ENCODE measurements at regions not wholly inside any gene's neighbourhood (a gene's known extent, or its start where the extent isn't known, plus 50 kb on each side); places are given as distances from the start of the nearest gene placed in this dataset.

GRCh38 chr15:93683651-93684050 lies 547.7 kb upstream of the MCTP2 start:
- Histone ChIP-seq H3K36me3 (no peaks in the 10 kb centered on the region), H3K27me3 (no peaks in the 10 kb centered on the region), H3K27ac (no peak overlapping the region), H3K4me3 (no peak overlapping the region), H3K9me3 (peaks cover 10 to 22% of the 10 kb centered on the region in 2 donors), H3K4me1 (no peaks in the 10 kb centered on the region)
- DNase-seq (ENCODE audit: low spot score in 2 of 2) = no peak
- TF ChIP-seq CTCF (IDR thresholded peaks at IDR 0.05) = no peak
- intact Hi-C loops (cut with DNase I) = loop anchor here (10.0 kb wide), 1 partner anchor 81 kb away; no protein-coding TSS in a partner anchor

DNA sequence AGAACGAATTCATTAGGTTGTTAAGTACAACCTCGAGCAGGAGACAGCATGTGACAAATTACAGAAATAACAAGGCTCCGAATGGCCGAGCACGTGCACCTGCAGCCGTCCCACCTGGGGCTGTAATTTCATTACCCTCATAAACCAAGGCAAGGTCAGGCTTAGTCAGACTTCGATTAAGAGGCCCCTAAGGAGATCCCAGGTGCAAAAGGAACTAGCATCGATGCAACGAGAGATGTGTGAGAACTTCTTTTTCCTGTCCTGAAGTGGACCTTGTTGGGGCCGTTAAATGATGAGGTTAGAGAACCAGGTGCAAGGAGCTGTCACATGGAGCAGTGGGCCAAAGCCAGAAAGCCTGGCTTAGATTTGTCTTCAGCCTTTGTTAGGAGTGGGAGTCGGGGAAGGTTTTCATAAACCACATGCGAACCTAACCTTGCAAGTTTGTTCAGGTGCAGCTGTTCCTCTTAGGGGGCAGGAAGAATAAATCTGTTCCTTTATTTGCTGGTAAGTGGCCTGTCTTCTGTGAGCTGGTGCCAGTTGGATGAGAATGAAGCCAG lies 559.9 kb upstream of the MCTP2 start:
- TF ChIP-seq CTCF (IDR thresholded peaks at IDR 0.05) = no peak
- H3K36me3 ChIP-seq = no peaks in the 10 kb centered on the region

GRCh38 chr15:93670931-93671330 lies 560.4 kb upstream of the MCTP2 start:
- Histone ChIP-seq H3K9me3 (no peaks in the 10 kb centered on the region), H3K36me3 (no peaks in the 10 kb centered on the region), H3K4me1 (no peaks in the 10 kb centered on the region), H3K27me3 (no peaks in the 10 kb centered on the region), H3K27ac (no peak overlapping the region), H3K4me3 (no peak overlapping the region)
- intact Hi-C loops (cut with DNase I) = no loop called here
- no peak for TF ChIP-seq CTCF (IDR thresholded peaks at IDR 0.05)
- no peak for DNase-seq (ENCODE audit: low spot score in 2 of 2)

More for the DNA sequence above, 559.9 kb upstream of the MCTP2 start:
- H3K27ac ChIP-seq = no peak overlapping the region
- DNase-seq (ENCODE audit: low spot score in 2 of 2) = no peak
- no peak overlapping the region for H3K4me3 ChIP-seq
- intact Hi-C loops (cut with DNase I) = no loop called here
- H3K9me3 ChIP-seq = no peaks in the 10 kb centered on the region
- no peaks in the 10 kb centered on the region for H3K4me1 ChIP-seq
- H3K27me3 ChIP-seq = no peaks in the 10 kb centered on the region

DNA sequence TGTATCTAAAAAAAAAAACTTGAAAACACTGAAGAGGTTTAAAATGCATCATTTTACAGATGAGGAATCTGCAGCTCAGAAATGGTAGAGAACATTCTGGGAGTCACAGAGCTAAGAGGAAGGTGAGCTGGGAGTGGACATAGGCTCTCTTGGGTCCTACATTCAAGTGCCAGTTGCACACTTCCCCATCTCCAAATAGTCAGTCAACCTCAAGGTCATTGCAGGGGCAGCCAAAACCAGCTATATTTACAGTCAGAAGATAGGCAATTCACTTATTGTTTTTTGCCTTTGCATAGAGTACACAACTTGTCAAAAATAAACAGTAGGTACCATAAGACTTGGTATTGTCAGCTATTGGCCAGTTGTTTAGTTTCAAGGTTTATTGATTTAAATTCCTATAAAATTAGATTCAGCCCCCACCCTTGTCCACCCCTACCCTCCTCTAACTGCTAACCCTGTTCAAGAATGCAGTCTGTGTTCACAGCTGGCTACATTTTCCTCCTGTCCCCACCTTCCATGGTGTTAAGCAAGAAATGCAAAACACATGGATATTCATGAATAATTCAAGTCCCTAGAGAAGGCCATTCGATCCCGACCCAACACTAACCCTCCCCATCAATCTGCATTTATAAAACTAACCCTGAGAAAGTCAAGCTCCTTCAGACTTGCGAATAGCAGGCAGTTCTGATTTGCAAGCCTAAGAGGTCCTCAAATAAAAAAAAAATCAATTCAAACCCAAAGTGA lies 567.0 kb upstream of the MCTP2 start:
- no peak for DNase-seq (ENCODE audit: low spot score in 2 of 2)
- intact Hi-C loops (cut with DNase I) = no loop called here
- Histone ChIP-seq H3K4me1 (no peaks in the 10 kb centered on the region), H3K36me3 (no peaks in the 10 kb centered on the region), H3K27me3 (no peaks in the 10 kb centered on the region), H3K4me3 (no peak overlapping the region), H3K27ac (no peak overlapping the region), H3K9me3 (no peaks in the 10 kb centered on the region)
- no peak for TF ChIP-seq CTCF (IDR thresholded peaks at IDR 0.05)

- intact Hi-C loops (cut with DNase I) = no loop called here
- Histone ChIP-seq H3K36me3 (no peaks in the 10 kb centered on the region), H3K4me1 (no peaks in the 10 kb centered on the region), H3K9me3 (no peaks in the 10 kb centered on the region), H3K27ac (no peak overlapping the region), H3K4me3 (no peak overlapping the region), H3K27me3 (no peaks in the 10 kb centered on the region)
- DNase-seq (ENCODE audit: low spot score in 2 of 2) = no peak
- no peak for TF ChIP-seq CTCF (IDR thresholded peaks at IDR 0.05)
Measured at GRCh38 chr15:93662162-93662885, 569.0 kb upstream of the MCTP2 start.

Data from ascending aorta (tissue), 2 donors.